Right lobe of liver (tissue), 6 donors: ENCODE measurements at regions not wholly inside any gene's neighbourhood (a gene's known extent, or its start where the extent isn't known, plus 50 kb on each side); places are given as distances from the start of the nearest gene placed in this dataset.

Experiments
- ATAC-seq, 4 donors: fragments of 200-7000 bp; cut with Tn5 transposase; one replicate each; pipeline ENCODE4 v1.9.1; 2020; ENCODE audit warnings: mild to moderate bottlenecking in 4 of 4, moderate library complexity in 4 of 4
- DNase-seq, 3 donors: peaks; one replicate each; pipeline ENCODE4 v3.0.0-alpha.2; 2020
- H3K27ac ChIP-seq, 3 donors: fragments of 200-600 bp; one replicate each; pipeline ENCODE4 v1.8.0; 2022
- H3K27me3 ChIP-seq, 2 donors: fragments of 200-600 bp; one replicate each; pipeline ENCODE4 v1.8.0; 2022
- H3K36me3 ChIP-seq, 4 donors: fragments of 200-600 bp; sonication (generic) in 1 of 4; one replicate each; pipeline versions ENCODE4 v1.5.1 to v1.8.0; 2017 to 2022; ENCODE audit warnings: control low read depth in 1 of 4
- H3K4me1 ChIP-seq, 4 donors: fragments of 200-600 bp; sonication (generic) in 1 of 4; one replicate each; pipeline versions ENCODE4 v1.5.1 to v1.8.0; 2017 to 2022; ENCODE audit warnings: control low read depth in 1 of 4
- H3K4me3 ChIP-seq, 3 donors: fragments of 200-600 bp; one replicate each; pipeline ENCODE4 v1.8.0; 2022
- H3K9me3 ChIP-seq, 4 donors: fragments of 200-600 bp; sonication (generic) in 1 of 4; one replicate each; pipeline versions ENCODE4 v1.5.1 to v1.8.0; 2017 to 2022; ENCODE audit warnings: control low read depth in 1 of 4
- CTCF ChIP-seq, 4 donors: fragments of 200-600 bp in 3 of 4; fragments of 450-650 bp in 1 of 4; IDR thresholded peaks; one replicate each; pipeline versions ENCODE4 v1.5.1 to v1.8.0; 2016 to 2022; ENCODE audit warnings: antibody characterized with exemption in 4 of 4, mild to moderate bottlenecking in 2 of 4
- POLR2A ChIP-seq: fragments of 450-650 bp; IDR thresholded peaks from one replicate; pipeline ENCODE4 v1.6.1; 2017; ENCODE audit warnings: antibody characterized with exemption, mild to moderate bottlenecking
- WGBS: methylation state at CpG from one replicate; pipeline ENCODE4 v1.1.6; 2018; ENCODE audit warnings: low coverage, low lambda C conversion rate; ENCODE audit not compliant: insufficient coverage; ENCODE audit errors: missing lambda C conversion rate; 5-methylcytosine and 5-hydroxymethylcytosine counted together
- intact Hi-C, 2 donors: fragments of 100-400 bp; cut with DNase I; formaldehyde crosslinking; loops; one replicate each; pipeline versions ENCODE4 v1.11.2 to v1.14.1; 2022
- donor health status: DM: no; HTN: yes; CAD: no.
- donor health status: DM: no; HTN: no; CAD: no.
- donor health status: DM: no; HTN: no; CAD: no.
- donor health status: DM: no; HTN: yes; CAD: no.
- donor health status: DM: no; HTN: yes; CAD: no.

- Histone ChIP-seq H3K4me1 (no peaks in the 10 kb centered on the region), H3K36me3 (no peaks in the 10 kb centered on the region), H3K27me3 (no peaks in the 10 kb centered on the region), H3K27ac (no peak overlapping the region), H3K4me3 (no peak overlapping the region), H3K9me3 (no peaks in the 10 kb centered on the region)
- intact Hi-C loops = no loop called here
- ATAC-seq (no peak), DNase-seq (no peak)
- WGBS = 60% methylated on average over 1 of the region's 3 CpGs
- TF ChIP-seq CTCF (IDR thresholded peaks at IDR 0.05) (no peak), POLR2A (no peak)
Observed at GRCh38 chr1:112328600-112328999, 67.4 kb upstream of the CTTNBP2NL start.

GRCh38 chr1:112332176-112333150, 63.6 kb upstream of the CTTNBP2NL start:
- DNase-seq = no peak
- Histone ChIP-seq H3K27ac (no peak overlapping the region), H3K9me3 (no peaks in the 10 kb centered on the region), H3K4me1 (no peaks in the 10 kb centered on the region), H3K4me3 (no peak overlapping the region), H3K27me3 (no peaks in the 10 kb centered on the region), H3K36me3 (no peaks in the 10 kb centered on the region)
- intact Hi-C loops = loop anchor here in 1 of 2 donors (10.0 kb wide), 1 partner anchor 538 kb away; no protein-coding TSS in a partner anchor
- 60% methylated on average over 8 of the region's 9 CpGs for WGBS
- TF ChIP-seq CTCF (IDR thresholded peaks at IDR 0.05) = no peak
- no peak for TF ChIP-seq POLR2A
- no peak for ATAC-seq

- ATAC-seq = no peak
- no peak for DNase-seq
- intact Hi-C loops = loop anchor here in 1 of 2 donors (10.0 kb wide), 1 partner anchor 541 kb away; no protein-coding TSS in a partner anchor
- TF ChIP-seq POLR2A (no peak), CTCF (IDR thresholded peaks at IDR 0.05) (no peak)
- Histone ChIP-seq H3K27me3 (no peaks in the 10 kb centered on the region), H3K36me3 (no peaks in the 10 kb centered on the region), H3K4me3 (no peak overlapping the region), H3K27ac (no peak overlapping the region), H3K9me3 (no peaks in the 10 kb centered on the region), H3K4me1 (no peaks in the 10 kb centered on the region)
- 100% methylated on average over 1 of the region's 3 CpGs for WGBS
Observed at GRCh38 chr1:112335351-112335750, 60.7 kb upstream of the CTTNBP2NL start.

GRCh38 chr1:112337028-112337531, 58.9 kb upstream of the CTTNBP2NL start:
- no peaks in the 10 kb centered on the region for H3K36me3 ChIP-seq
- H3K27ac ChIP-seq = no peak overlapping the region
- intact Hi-C loops = loop anchor here in 1 of 2 donors (10.0 kb wide), 1 partner anchor 542 kb away; no protein-coding TSS in a partner anchor
- no peaks in the 10 kb centered on the region for H3K4me1 ChIP-seq
- peak; percentile 87 to 96 (median 90) for ATAC-seq
- no peaks in the 10 kb centered on the region for H3K27me3 ChIP-seq
- WGBS = 10% methylated on average over 13 of the region's 13 CpGs
- TF ChIP-seq POLR2A (no peak), CTCF (IDR thresholded peaks at IDR 0.05) (peak; percentile 48 to 64 (median 62))
- H3K9me3 ChIP-seq = no peaks in the 10 kb centered on the region
- H3K4me3 ChIP-seq = no peak overlapping the region
- DNase-seq = peak in 2 of 3 donors; percentile 52 to 57
